Endothelial cell of umbilical vein (primary cell): ENCODE measurements at regions not wholly inside any gene's neighbourhood (a gene's known extent, or its start where the extent isn't known, plus 50 kb on each side); places are given as distances from the start of the nearest gene placed in this dataset.

Experiments used
- EZH2 ChIP-seq: IDR thresholded peaks from 2 replicates; pipeline ENCODE4 v1.6.1; 2012; ENCODE audit warnings: borderline replicate concordance, low read depth, mild to moderate bottlenecking, moderate library complexity, low read length, inconsistent platforms; ENCODE audit not compliant: severe bottlenecking
- POLR2A ChIP-seq: IDR thresholded peaks from 2 replicates; pipeline ENCODE4 v1.6.1; 2012; ENCODE audit warnings: low read depth, mild to moderate bottlenecking, control low read depth, low read length
- POLR2AphosphoS5 ChIP-seq: IDR thresholded peaks from 2 replicates; pipeline ENCODE4 v1.6.1; 2012; ENCODE audit warnings: low read depth, mild to moderate bottlenecking, control low read depth, low read length, moderate library complexity; ENCODE audit not compliant: insufficient read depth
- TF ChIP-seq, protein P1 (sequence below), 2 donors: IDR thresholded peaks; 1 replicate in 1 of 2; 2 replicates in 1 of 2; pipeline ENCODE4 v1.5.1; 2011; ENCODE audit warnings: low read length in 2 of 2, mild to moderate bottlenecking in 2 of 2, moderate library complexity in 2 of 2, control low read depth in 1 of 2, inconsistent platforms in 1 of 2, low read depth in 1 of 2; ENCODE audit not compliant: insufficient read depth in 1 of 2; ENCODE audit errors: extremely low read depth in 1 of 2

DNA sequence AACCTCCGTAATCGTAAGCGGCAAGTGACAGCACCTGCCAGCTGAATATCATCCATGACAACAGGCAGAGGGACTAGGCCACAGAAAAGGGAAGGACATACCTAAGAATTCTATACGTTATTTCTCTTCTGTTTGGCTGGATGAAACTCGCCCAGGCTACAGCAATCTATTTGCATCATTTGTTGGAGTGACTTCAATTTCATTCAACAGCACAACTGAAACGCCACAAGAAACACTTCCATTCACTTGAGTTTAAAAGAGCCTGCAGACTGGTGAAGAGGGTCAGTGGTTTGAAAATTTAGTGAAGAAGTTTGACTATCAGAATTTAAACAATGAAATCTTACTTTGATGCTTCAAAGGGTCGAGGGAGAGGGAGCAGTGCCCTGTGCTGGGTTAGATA lies 378.7 kb downstream of the LMO4 start:
- no peak for TF ChIP-seq POLR2A
- TF ChIP-seq, protein P1, sequence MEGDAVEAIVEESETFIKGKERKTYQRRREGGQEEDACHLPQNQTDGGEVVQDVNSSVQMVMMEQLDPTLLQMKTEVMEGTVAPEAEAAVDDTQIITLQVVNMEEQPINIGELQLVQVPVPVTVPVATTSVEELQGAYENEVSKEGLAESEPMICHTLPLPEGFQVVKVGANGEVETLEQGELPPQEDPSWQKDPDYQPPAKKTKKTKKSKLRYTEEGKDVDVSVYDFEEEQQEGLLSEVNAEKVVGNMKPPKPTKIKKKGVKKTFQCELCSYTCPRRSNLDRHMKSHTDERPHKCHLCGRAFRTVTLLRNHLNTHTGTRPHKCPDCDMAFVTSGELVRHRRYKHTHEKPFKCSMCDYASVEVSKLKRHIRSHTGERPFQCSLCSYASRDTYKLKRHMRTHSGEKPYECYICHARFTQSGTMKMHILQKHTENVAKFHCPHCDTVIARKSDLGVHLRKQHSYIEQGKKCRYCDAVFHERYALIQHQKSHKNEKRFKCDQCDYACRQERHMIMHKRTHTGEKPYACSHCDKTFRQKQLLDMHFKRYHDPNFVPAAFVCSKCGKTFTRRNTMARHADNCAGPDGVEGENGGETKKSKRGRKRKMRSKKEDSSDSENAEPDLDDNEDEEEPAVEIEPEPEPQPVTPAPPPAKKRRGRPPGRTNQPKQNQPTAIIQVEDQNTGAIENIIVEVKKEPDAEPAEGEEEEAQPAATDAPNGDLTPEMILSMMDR (IDR thresholded peaks at IDR 0.05; ENCODE audit: extremely low read depth in 1 of 2, insufficient read depth in 1 of 2, low read depth in 1 of 2, low read length in 2 of 2) = no peak
- TF ChIP-seq EZH2 = no peak
- no peak for TF ChIP-seq POLR2AphosphoS5
